HG03159 (cell line): ENCODE measurements at regions not wholly inside any gene's neighbourhood (a gene's known extent, or its start where the extent isn't known, plus 50 kb on each side); places are given as distances from the start of the nearest gene placed in this dataset.

Source experiments
- ATAC-seq: cut with Tn5 transposase; IDR thresholded peaks from one replicate; pipeline ENCODE4 v1.9.1; 2021; ENCODE audit warnings: mild to moderate bottlenecking, moderate library complexity; ENCODE audit not compliant: unreplicated experiment

- ATAC-seq, result no peak
These were observed 583.4 kb upstream of the PSMD7 start for GRCh38 chr16:73713251-73713650.

GRCh38 chr16:73711406-73712080, 585.1 kb upstream of the PSMD7 start:
- no peak for ATAC-seq

- no peak for ATAC-seq
These were observed 586.1 kb upstream of the PSMD7 start for GRCh38 chr16:73710526-73710925.

- no peak for ATAC-seq
These were observed 588.8 kb upstream of the PSMD7 start for GRCh38 chr16:73707863-73708262.

GRCh38 chr16:73703891-73704290, 592.7 kb upstream of the PSMD7 start:
- no peak for ATAC-seq

- ATAC-seq, result no peak
These were observed 599.3 kb upstream of the PSMD7 start for GRCh38 chr16:73697336-73697735.

- no peak for ATAC-seq
These were observed 603.8 kb upstream of the PSMD7 start for GRCh38 chr16:73692861-73693260.

GRCh38 chr16:73683804-73684203, 612.8 kb upstream of the PSMD7 start:
- ATAC-seq, result no peak

- no peak for ATAC-seq
These were observed 624.2 kb upstream of the ZFHX3 start for GRCh38 chr16:73672135-73672534.

- no peak for ATAC-seq
These were observed 623.2 kb upstream of the ZFHX3 start for GRCh38 chr16:73670836-73671820.

GRCh38 chr16:73669535-73670274, 621.8 kb upstream of the ZFHX3 start:
- ATAC-seq, result no peak

GRCh38 chr16:73663720-73664119, 615.8 kb upstream of the ZFHX3 start:
- ATAC-seq, result no peak

GRCh38 chr16:73636196-73636595, 588.3 kb upstream of the ZFHX3 start:
- ATAC-seq, result no peak

- ATAC-seq, result no peak
These were observed 581.1 kb upstream of the ZFHX3 start for GRCh38 chr16:73629011-73629410.

- no peak for ATAC-seq
These were observed 569.8 kb upstream of the ZFHX3 start for GRCh38 chr16:73617738-73618137.

GRCh38 chr16:73616770-73617169, 568.8 kb upstream of the ZFHX3 start:
- no peak for ATAC-seq

- no peak for ATAC-seq
These were observed 568.3 kb upstream of the ZFHX3 start for GRCh38 chr16:73616166-73616753.

- ATAC-seq, result no peak
These were observed 567.4 kb upstream of the ZFHX3 start for GRCh38 chr16:73615071-73615940.

- no peak for ATAC-seq
These were observed 566.2 kb upstream of the ZFHX3 start for GRCh38 chr16:73614131-73614530.

GRCh38 chr16:73610605-73611156, 562.8 kb upstream of the ZFHX3 start:
- ATAC-seq, result no peak
